ENCODE measurements at regions not wholly inside any gene's neighbourhood (a gene's known extent, or its start where the extent isn't known, plus 50 kb on each side); places are given as distances from the start of the nearest gene placed in this dataset.
"Not testable (repeated sequence)": the region's sequence is repeated elsewhere in the genome, so short reads cannot be mapped to it uniquely, and the experiment has no call there.

GRCh38 chr6:165173484-165173883 lies 135.9 kb downstream of the C6orf118 start:
- no peak for DNase-seq (ENCODE audit: low read depth)

- no peak for DNase-seq (ENCODE audit: low read depth)
Observed at GRCh38 chr6:165167861-165168260, 141.5 kb downstream of the C6orf118 start.

- no peak for DNase-seq (ENCODE audit: low read depth)
Observed at GRCh38 chr6:165167311-165167710, 142.1 kb downstream of the C6orf118 start.

- DNase-seq (ENCODE audit: low read depth) = no peak
Observed at GRCh38 chr6:165163519-165163918, 145.9 kb downstream of the C6orf118 start.

- DNase-seq (ENCODE audit: low read depth) = no peak
Observed at GRCh38 chr6:165159460-165159859, 149.9 kb downstream of the C6orf118 start.

GRCh38 chr6:165146456-165146855 lies 162.9 kb downstream of the C6orf118 start:
- no peak for DNase-seq (ENCODE audit: low read depth)

GRCh38 chr6:165135889-165136288 lies 173.5 kb downstream of the C6orf118 start:
- DNase-seq (ENCODE audit: low read depth) = no peak

- DNase-seq (ENCODE audit: low read depth) = no peak
Observed at GRCh38 chr6:165129086-165129485, 180.3 kb downstream of the C6orf118 start.

GRCh38 chr6:165127743-165128142 lies 181.7 kb downstream of the C6orf118 start:
- DNase-seq (ENCODE audit: low read depth) = not testable (repeated sequence)

- DNase-seq (ENCODE audit: low read depth) = not testable (repeated sequence)
Observed at GRCh38 chr6:165124681-165125080, 184.7 kb downstream of the C6orf118 start.

GRCh38 chr6:165119231-165120020 lies 190.0 kb downstream of the C6orf118 start:
- no peak for DNase-seq (ENCODE audit: low read depth)

GRCh38 chr6:165118736-165119135 lies 190.7 kb downstream of the C6orf118 start:
- DNase-seq (ENCODE audit: low read depth) = no peak

- DNase-seq (ENCODE audit: low read depth) = no peak
Observed at GRCh38 chr6:165117806-165118205, 191.6 kb downstream of the C6orf118 start.

GRCh38 chr6:165117121-165117520 lies 192.3 kb downstream of the C6orf118 start:
- no peak for DNase-seq (ENCODE audit: low read depth)

GRCh38 chr6:165110860-165111259 lies 198.5 kb downstream of the C6orf118 start:
- DNase-seq (ENCODE audit: low read depth) = no peak

GRCh38 chr6:165109011-165109410 lies 200.4 kb downstream of the C6orf118 start:
- no peak for DNase-seq (ENCODE audit: low read depth)

GRCh38 chr6:165106261-165106660 lies 203.1 kb downstream of the C6orf118 start:
- no peak for DNase-seq (ENCODE audit: low read depth)

- DNase-seq (ENCODE audit: low read depth) = no peak
Observed at GRCh38 chr6:165098165-165098564, 211.2 kb downstream of the C6orf118 start.

- DNase-seq (ENCODE audit: low read depth) = no peak
Observed at GRCh38 chr6:165096868-165097267, 212.5 kb downstream of the C6orf118 start.

GRCh38 chr6:165096209-165096608 lies 213.2 kb downstream of the C6orf118 start:
- DNase-seq (ENCODE audit: low read depth) = no peak

- no peak for DNase-seq (ENCODE audit: low read depth)
Observed at GRCh38 chr6:165092881-165093595, 216.4 kb downstream of the C6orf118 start.

- no peak for DNase-seq (ENCODE audit: low read depth)
Observed at GRCh38 chr6:165091121-165091785, 218.2 kb downstream of the C6orf118 start.

GRCh38 chr6:165090242-165090641 lies 219.2 kb downstream of the C6orf118 start:
- no peak for DNase-seq (ENCODE audit: low read depth)

All from Daoy (cell line).